Pulmonary artery endothelial cell (primary cell): ENCODE measurements at regions not wholly inside any gene's neighbourhood (a gene's known extent, or its start where the extent isn't known, plus 50 kb on each side); places are given as distances from the start of the nearest gene placed in this dataset.

Source experiments
- DNase-seq: peaks from one replicate; pipeline ENCODE4 v3.0.0-alpha.2; 2011; ENCODE audit warnings: low read depth, low spot score

- DNase-seq: no peak
Measured at GRCh38 chr11:13062115-13062514, 53.0 kb downstream of the RASSF10 start.

DNA sequence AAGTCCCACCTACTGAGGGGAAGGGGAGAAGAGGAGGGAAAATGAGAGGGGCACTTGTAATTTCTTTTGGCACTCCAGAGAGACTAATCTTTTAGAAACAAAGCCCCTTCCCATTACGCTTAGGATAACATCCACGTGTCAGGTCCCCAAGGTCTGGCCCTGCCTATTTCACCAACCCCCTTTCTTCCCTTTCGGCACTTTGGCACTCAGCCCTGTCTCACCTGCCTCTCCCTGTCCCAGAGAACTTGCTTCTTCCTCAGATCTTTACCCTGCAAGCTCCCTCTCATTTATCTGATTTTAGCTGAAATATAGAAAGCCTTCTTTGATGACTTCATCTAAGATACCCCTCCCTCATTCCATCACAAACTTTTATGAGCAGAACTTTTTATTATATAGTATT is 55.5 kb downstream of the RASSF10 start:
- no peak for DNase-seq

- no peak for DNase-seq
Measured at GRCh38 chr11:13065200-13065787, 56.2 kb downstream of the RASSF10 start.

DNA sequence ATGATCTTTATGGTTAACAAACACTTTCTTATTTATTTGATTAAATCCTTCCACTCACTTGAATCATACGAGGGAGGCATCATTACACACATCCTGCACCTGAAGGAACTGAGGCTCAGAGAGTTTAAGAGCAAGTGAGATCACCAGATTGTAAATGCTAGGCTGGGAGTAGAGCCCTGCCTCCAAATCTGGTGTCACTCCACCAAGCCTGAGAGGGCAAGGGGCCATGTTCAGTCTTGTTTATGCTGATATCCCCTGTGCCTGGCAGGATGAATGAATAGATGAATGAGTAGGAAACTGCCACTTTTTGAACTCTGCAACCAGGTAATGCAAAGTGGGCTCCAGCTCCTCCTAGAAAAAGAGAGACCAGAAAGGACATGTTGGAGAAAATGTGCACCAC is 59.1 kb downstream of the RASSF10 start:
- DNase-seq: no peak

DNA sequence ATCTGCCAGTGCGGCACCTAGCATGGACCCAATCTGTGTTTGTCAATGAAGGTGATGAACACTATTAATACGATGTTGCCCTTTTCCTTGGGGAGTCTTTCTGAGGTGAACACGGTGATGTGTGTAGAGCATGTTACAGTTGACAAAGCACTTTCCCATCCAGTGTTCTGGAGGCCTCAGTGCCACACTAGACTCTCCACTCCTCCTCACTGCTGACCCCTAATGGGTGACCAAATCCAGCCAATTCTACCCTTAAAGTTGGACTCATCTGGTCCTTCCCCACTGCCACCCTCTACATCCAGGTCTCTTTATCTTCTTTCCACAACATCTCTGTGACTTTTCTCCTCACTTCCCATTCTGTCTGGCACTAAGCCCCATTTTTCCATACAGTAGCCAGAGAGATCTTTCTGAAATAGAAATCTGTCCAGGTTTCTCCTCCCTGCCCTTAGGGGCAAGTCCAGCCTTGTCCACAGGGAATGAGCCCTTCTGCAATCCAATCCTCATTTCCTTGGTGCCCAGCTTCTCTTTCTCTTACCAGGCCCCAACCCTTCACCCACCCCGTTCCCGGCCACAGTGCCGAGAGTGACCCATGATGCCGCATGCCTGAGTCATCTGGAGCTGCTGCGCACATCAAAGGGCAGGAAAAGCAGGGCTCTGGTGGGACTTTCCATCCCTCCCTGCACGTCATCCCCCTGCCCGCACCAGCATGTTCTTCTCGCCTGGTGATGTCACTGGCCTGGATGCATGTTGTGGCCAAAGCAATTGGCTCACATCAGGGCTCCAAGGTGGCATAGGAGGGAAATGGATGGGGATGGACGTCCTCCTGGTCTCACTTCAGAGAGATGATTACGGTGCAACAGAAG is 64.2 kb downstream of the RASSF10 start:
- no peak for DNase-seq

- no peak for DNase-seq
Measured at GRCh38 chr11:13074714-13075464, 65.8 kb downstream of the RASSF10 start.

GRCh38 chr11:13076961-13077360 is 67.8 kb downstream of the RASSF10 start:
- no peak for DNase-seq

DNA sequence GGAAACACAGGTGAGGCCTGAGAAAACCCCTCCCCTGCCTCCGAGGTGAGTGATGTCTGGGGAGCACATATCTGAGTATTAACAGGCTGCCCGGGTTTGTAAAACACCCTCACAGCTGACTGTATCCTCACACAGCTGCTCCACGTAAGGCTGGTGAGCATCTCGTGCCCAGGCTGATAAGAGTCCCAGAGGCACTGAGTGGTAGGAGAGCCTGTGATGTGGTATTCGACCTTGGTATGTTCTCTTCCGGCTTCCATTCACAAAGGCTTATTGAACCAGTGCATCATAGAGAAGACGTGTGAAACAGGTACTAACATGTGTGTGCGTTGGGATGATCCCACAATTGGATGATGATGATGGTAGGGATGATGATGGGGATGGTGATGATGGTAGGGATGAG is 71.7 kb downstream of the RASSF10 start:
- no peak for DNase-seq

DNA sequence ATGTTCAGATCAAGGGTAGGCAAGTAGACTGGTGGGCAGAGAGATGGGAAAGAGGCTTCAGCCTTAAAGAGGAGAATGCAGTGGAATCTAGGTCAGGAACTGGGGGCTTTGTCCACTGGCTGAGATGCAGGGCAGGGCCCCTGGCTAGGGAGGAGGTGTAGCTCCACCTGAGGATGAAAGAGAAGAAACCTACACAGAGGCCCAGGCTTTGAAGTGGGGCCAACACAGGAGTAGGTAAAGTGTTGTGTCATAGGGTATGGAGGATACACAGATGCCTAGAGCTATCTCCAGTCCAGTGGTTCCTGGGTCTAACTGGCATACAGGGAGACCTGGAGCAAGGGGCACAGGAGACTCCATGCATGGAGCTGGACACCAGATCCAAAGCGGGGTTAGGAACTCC is 73.5 kb downstream of the RASSF10 start:
- no peak for DNase-seq

- no peak for DNase-seq
Measured at GRCh38 chr11:13090228-13090708, 81.2 kb downstream of the RASSF10 start.

DNA sequence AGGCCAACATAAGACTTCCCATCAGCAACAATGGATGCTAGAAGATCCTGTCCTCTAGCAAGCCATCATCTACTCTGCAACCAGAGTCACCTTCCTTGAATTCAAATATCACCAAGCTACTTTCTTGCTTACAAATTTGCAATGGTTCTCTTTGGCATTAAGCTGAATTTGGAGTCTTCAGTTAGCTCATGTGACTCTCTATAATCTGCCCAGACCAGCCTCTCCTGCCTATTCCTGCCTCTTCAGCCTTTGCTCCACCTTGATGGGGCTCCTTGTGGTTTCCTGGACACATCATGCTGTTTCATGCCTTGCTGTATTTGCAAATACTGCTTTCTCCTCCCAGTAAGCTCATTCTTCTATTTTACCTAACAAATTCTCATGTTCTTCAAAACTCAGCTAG is 82.3 kb downstream of the RASSF10 start:
- no peak for DNase-seq

GRCh38 chr11:13091804-13092203 is 82.7 kb downstream of the RASSF10 start:
- no peak for DNase-seq

DNA sequence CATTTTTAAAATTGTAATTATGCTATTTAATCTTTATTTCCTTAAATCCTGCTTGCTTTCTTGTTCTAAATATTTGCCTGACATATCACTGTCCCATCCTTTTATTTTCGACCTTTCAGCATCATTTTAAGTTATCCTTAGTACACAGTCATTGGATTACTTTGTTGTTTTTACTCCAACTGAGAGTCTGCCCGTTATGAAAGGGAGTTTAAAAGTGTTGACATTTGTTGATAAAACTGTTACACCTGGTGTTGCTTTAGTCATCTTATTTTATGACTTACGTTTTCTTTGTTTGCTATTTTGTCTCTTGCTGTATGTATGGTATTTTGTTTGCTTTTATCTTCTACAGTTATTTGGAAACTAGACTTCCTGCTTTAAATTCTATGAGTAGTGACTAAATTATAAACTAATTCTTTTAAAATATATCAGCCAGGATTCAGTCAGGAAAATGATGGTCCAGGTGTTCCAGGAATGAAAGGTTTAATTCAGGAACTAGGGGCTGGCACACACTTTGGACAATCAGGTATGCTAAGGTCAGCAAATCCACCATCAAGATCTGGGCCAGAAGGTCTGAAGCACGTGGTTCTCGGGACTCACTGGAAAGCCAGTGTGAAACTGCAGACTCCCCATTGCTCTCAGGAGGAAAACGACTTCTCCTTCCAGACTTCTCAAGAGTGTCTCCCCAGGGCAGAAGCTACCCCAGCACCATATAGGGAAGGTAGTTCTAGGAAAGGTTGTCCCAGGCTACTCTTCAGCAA is 86.0 kb downstream of the RASSF10 start:
- DNase-seq: no peak

- no peak for DNase-seq
Measured at GRCh38 chr11:13098063-13098462, 88.9 kb downstream of the RASSF10 start.

DNA sequence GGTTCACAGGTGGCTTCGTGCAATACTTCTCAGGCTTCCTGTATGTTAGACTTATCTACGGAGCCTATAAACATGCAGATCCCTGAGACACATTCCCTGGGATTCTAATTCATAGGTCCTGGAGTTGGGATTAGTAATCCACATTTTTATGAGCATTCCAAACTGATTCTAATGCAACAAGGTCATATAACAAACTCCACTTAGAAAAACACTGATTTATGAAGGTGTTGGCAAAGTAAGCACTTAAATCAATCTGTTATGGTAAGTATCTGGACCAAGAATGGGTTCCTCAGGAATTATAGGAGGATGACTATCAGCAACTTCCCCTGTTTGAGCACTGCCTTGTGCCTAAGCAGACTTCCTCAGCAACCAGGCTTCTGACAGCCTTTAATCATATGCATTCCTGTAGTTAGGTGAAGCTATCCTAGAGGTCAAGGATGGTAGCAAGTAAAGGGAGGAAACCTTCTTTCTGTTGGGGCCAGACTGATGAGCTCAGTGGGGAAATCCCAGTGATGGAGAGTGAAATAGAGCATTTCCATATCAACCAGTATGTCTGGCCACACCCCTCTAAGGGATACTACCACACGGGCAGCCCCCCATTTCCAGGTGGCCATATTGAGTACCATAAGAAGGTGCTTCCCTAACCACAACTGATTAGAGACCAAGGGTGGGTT is 89.6 kb downstream of the RASSF10 start:
- no peak for DNase-seq

DNA sequence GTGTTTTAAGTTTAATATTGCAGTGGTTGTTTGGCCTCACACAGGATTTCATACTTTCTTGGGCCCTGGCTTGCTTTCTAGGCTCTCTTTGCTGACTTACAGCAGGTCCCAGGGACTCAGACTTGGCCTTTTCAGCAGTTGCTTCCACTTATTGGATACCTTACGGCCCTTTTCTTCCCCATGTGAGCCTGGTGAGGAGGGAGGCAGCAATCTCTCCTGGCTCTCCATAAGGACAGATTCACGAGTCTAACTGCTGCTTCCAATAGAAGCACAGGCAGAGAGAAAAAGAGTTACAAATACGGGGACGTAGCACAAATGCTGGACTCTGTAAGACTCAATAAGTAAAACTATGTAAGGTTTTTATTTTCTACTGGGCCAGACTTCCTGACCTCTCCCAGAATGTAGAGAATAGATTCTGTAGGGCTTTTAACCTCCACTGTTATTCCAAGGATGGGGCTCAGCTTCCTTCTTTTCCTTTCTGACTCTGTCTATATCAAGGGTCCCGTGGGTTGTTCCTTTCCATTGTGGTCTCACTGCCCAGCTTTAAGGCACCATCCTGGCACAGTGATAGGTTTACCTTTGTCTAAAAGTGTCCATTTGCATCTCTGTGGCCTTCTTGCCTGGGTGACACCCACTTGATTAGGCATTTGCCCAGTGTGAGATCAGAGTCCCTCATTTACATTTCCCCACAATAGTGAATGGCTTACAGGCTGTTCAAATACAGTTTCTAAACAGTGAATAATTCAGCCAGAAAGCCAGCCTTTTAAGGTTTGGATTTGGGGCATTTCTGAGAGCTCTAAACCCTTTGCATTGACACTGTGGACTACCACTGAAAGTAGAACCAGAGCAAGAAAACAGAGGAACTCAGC is 92.8 kb downstream of the RASSF10 start:
- no peak for DNase-seq

GRCh38 chr11:13102513-13102840 is 93.4 kb downstream of the RASSF10 start:
- DNase-seq: no peak

GRCh38 chr11:13102865-13103539 is 93.9 kb downstream of the RASSF10 start:
- no peak for DNase-seq

DNA sequence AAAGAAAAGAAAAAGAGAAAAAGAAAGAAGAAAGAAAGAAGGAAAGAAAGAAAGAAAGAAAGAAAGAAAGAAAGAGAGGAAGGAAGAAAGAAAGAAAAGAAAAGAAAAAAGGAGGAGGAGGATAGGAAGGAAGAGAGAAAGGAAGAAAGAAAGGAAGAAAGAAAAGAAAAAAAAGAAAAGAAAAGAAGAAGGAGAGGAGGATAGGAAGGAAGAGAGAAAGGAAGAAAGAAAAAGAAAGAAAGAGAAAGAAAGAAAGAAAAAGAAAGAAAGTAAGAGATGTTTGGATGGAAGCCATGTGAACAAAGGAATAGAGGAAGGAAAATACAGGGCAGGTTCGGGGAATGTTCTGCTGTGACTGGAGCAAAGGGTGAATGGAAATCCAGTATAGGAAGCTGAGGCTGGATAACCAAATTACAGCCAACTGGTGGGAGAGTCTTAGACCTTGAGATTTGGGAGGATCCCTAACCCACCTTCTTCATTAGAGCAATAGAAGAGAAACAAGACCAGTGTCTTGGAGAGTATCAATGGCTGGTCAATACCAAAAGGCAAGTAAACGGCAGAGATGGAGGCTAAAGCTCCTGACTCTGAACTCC is 94.9 kb downstream of the RASSF10 start:
- DNase-seq: no peak
